Lower leg skin (tissue), 4 donors: ENCODE measurements at regions not wholly inside any gene's neighbourhood (a gene's known extent, or its start where the extent isn't known, plus 50 kb on each side); places are given as distances from the start of the nearest gene placed in this dataset.

Source experiments
- DNase-seq, 2 donors: peaks; one replicate each; pipeline ENCODE4 v3.0.0-alpha.2; 2019; ENCODE audit warnings: low spot score in 2 of 2
- H3K4me3 ChIP-seq: fragments of 200-600 bp; sonication (generic); 2 replicates; pipeline ENCODE4 v1.5.1; 2017; ENCODE audit warnings: mild to moderate bottlenecking, low read depth; ENCODE audit not compliant: poor library complexity, severe bottlenecking
- POLR2A ChIP-seq, 2 donors: fragments of 450-650 bp; IDR thresholded peaks; one replicate each; pipeline ENCODE4 v1.6.1; 2016 to 2017; ENCODE audit warnings: antibody characterized with exemption in 2 of 2, mild to moderate bottlenecking in 1 of 2, moderate library complexity in 1 of 2
- WGBS, 2 donors: methylation state at CpG; one replicate each; pipeline ENCODE4 v1.1.5; 2018; 5-methylcytosine and 5-hydroxymethylcytosine counted together
- intact Hi-C: fragments of 100-400 bp; cut with DNase I; formaldehyde crosslinking; loops from one replicate; pipeline ENCODE4 v1.15.0; 2023; ENCODE audit warnings: low total_unique reads
- TF ChIP-seq, protein P1 (sequence below), 3 donors: fragments of 450-650 bp; IDR thresholded peaks; one replicate each; pipeline ENCODE4 v1.5.1; 2016; ENCODE audit warnings: antibody characterized with exemption in 3 of 3, mild to moderate bottlenecking in 3 of 3, moderate library complexity in 2 of 3

DNA sequence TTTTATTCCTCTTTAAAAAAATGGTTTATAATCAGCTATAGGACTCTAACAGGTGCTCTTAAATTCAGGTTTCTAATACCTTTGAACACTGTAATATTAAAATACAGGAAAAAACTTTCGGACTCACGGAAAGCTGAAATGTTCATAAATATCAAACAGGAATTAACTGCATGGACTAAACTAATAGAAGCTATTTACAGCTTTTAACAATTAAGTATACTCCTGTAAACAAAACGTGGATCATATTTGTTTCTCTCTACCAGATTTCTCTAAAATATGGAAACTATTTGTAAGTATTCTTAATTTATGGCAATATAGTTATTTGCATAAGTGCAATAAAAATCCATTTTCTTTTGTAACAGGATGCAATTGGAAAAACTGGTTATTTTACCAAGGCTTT, 108.9 kb upstream of the RESF1 start:
- WGBS, 2 donors = 60 to 72% methylated on average over 3 of the region's 3 CpGs
- DNase-seq = no peak
- TF ChIP-seq POLR2A (IDR thresholded peaks at IDR 0.05) = no peak
- TF ChIP-seq, protein P1, sequence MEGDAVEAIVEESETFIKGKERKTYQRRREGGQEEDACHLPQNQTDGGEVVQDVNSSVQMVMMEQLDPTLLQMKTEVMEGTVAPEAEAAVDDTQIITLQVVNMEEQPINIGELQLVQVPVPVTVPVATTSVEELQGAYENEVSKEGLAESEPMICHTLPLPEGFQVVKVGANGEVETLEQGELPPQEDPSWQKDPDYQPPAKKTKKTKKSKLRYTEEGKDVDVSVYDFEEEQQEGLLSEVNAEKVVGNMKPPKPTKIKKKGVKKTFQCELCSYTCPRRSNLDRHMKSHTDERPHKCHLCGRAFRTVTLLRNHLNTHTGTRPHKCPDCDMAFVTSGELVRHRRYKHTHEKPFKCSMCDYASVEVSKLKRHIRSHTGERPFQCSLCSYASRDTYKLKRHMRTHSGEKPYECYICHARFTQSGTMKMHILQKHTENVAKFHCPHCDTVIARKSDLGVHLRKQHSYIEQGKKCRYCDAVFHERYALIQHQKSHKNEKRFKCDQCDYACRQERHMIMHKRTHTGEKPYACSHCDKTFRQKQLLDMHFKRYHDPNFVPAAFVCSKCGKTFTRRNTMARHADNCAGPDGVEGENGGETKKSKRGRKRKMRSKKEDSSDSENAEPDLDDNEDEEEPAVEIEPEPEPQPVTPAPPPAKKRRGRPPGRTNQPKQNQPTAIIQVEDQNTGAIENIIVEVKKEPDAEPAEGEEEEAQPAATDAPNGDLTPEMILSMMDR (IDR thresholded peaks at IDR 0.05) = no peak
- H3K4me3 ChIP-seq = no peak overlapping the region
- intact Hi-C loops = no loop called here

DNA sequence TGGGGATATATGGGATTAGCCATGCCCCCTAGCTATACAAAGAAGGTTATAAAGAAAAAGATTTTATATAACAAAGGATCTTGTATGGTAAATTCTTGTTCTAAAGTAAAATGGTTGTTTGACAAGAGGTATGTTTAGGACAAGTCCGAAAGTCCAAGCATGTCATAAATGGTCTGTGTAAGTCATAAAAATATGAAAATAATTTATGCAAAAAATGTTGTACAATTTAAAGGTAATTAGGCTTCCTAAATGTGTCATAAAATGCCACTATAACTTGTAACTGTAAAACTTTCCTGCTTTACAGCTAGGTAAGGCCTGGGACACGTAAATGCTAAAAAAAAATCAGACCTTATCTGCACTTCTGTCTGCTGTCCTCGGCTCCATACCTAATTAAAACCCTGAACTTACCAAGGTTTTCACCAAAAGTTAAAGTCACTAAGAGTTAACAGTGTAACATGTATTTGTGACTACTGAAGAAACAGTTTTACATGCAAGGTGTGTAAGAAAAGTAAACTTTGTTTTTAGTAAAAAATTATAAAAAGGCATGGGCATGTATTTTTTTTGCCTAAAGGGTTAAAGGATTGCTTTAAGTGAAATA, 110.0 kb upstream of the RESF1 start:
- TF ChIP-seq POLR2A (IDR thresholded peaks at IDR 0.05) = no peak
- TF ChIP-seq, protein P1 (IDR thresholded peaks at IDR 0.05) = no peak
- H3K4me3 ChIP-seq = no peak overlapping the region
- whole genome bisulfite sequencing, 2 donors = 78 to 85% methylated on average over 3 of the region's 3 CpGs
- DNase-seq = no peak
- intact Hi-C loops = no loop called here

DNA sequence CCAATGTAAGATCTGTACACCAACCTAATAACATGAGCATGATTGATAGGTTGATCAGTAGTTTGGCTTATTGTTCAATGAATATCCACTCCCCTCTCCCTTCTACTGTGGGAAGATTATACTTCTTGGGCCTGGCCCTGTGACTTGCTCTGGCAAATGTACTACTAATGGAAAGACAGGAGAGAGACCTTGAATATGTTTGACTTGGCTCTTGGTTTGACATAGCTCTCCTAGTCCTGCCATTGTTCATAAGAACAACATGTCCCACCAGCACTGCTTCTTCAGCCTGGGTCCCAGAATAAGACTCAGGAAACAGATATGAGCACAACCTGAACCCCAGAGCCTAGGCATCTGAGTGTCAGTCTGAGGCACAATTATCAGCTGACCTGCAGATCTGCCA, 112.8 kb upstream of the RESF1 start:
- H3K4me3 ChIP-seq = no peak overlapping the region
- intact Hi-C loops = no loop called here
- no peak for DNase-seq
- TF ChIP-seq, protein P1 (IDR thresholded peaks at IDR 0.05) = no peak
- TF ChIP-seq POLR2A (IDR thresholded peaks at IDR 0.05) = no peak

DNA sequence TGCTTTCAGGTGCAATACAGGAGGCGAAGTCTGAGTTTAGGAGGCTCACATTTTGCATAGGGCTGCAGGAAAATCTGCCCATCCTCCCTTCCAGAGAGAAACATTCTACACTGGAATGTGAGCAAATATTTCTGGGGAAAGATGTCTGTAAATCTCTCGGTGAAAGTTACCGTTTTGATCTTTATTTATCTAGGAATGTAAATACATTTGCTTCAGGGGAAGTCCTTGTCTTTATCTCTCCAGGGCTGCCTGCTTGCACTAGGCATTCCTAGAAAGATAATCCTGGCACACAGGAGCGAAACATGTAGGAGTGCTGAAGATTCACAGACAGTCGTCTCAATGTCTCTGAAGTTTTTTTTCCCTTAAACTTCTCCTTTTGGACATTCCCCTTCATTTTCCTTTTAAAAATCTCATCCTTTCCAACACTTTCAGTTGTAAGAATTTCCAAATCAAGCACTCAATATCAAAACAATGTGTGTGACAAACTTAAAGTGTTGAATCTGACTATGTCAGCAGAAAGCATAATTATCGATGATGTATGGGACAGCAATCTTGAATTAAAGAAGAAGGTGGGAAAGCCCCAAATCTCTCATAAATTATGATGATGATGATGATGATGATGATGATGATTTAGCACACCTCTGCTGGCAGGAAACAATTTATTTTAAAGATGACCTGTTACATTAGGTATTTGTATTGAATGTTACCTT, 113.4 kb upstream of the RESF1 start:
- intact Hi-C loops = no loop called here
- no peak for DNase-seq
- 48 to 63% methylated on average over 6 of the region's 6 CpGs for WGBS, 2 donors
- no peak for TF ChIP-seq POLR2A (IDR thresholded peaks at IDR 0.05)
- TF ChIP-seq, protein P1 (IDR thresholded peaks at IDR 0.05) = no peak
- H3K4me3 ChIP-seq = no peak overlapping the region

DNA sequence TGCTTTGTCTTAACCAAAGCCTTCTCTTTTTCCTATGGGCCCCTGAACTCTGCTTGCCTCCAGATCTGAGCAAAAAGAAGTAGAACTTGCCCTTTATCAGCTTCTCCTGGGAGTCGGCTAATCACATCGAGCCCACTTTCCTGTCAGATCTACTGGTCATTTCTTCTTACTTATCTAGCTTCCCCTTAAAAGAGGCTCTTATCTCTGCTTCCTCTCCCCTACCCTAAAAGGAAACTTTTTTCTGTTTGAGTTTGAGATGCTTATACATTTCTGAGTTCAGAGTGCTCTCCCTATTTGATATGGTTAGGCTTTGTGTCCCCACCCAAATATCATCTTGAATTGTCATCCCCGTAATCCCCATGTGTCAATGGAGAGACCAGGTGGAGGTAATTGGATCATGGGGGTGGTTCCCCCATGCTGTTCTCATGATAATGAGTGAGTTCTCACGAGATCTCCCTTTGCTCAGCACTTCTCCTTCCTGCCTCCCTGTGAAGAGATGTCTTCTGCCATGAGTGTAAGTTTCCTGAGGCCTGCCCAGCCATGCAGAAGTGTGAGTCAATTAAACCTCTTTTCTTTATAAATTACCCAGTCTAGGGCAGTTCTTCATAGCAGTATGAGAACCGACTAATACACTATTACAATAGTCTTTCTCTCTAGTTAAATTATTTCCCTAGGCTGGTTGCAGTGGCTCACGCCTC, 114.7 kb upstream of the AMN1 start:
- 86 to 90% methylated on average over 6 of the region's 6 CpGs for WGBS, 2 donors
- H3K4me3 ChIP-seq = no peak overlapping the region
- intact Hi-C loops = no loop called here
- no peak for TF ChIP-seq POLR2A (IDR thresholded peaks at IDR 0.05)
- TF ChIP-seq, protein P1 (IDR thresholded peaks at IDR 0.05) = no peak
- no peak for DNase-seq
